B cell (primary cell): ENCODE measurements at regions not wholly inside any gene's neighbourhood (a gene's known extent, or its start where the extent isn't known, plus 50 kb on each side); places are given as distances from the start of the nearest gene placed in this dataset.

ENCODE experiments used
- ATAC-seq: fragments of 200-7000 bp; cut with Tn5 transposase; one replicate; pipeline ENCODE4 v1.10.0; 2021; ENCODE audit warnings: low read depth, mild to moderate bottlenecking, moderate number of reproducible peaks, moderate library complexity
- CTCF ChIA-PET: fragments of 350-600 bp; sonication (Branson Sonifier 250); formaldehyde crosslinking; loops from one replicate; lab custom pipeline; 2021; ENCODE audit warnings: antibody characterized with exemption, inconsistent platforms; lab: Charles Lee
- POLR2A ChIA-PET: fragments of 350-600 bp; sonication (Branson Sonifier 250); formaldehyde crosslinking; loops from one replicate; lab custom pipeline; 2021; ENCODE audit warnings: antibody characterized with exemption; lab: Charles Lee
- DNase-seq: peaks from one replicate; pipeline ENCODE4 v3.0.0; 2013
- H2AFZ ChIP-seq: 2 replicates; pipeline ENCODE4 v1.6.1; 2012; ENCODE audit warnings: mild to moderate bottlenecking, low read depth, low read length; ENCODE audit not compliant: insufficient read depth, poor library complexity, severe bottlenecking
- H3K27ac ChIP-seq, 2 donors: 1 replicate in 1 of 2; 2 replicates in 1 of 2; pipeline ENCODE4 v1.5.1; 2012 to 2013; ENCODE audit warnings: low read length in 2 of 2, mild to moderate bottlenecking in 2 of 2, moderate library complexity in 1 of 2
- H3K27me3 ChIP-seq, 4 experiments: fragments of 200-600 bp in 1 of 4; sonication (generic) in 1 of 4; replicated peaks in 1 of 4; 1 replicate in 2 of 4; 2 replicates in 2 of 4; pipeline versions ENCODE4 v1.6.1 to v1.7.0; 2013 to 2016; ENCODE audit warnings: low read length in 3 of 4, mild to moderate bottlenecking in 2 of 4, mixed read lengths in 1 of 4, moderate library complexity in 1 of 4; ENCODE audit not compliant: insufficient read depth in 4 of 4, control insufficient read depth in 3 of 4; ENCODE audit errors: control extremely low read depth in 1 of 4
- H3K36me3 ChIP-seq, 2 experiments: replicated peaks in 1 of 2; 1 replicate in 1 of 2; 2 replicates in 1 of 2; pipeline versions ENCODE4 v1.6.1 to v1.7.1; 2013; ENCODE audit warnings: low read length in 1 of 2; ENCODE audit not compliant: insufficient read depth in 2 of 2, control insufficient read depth in 1 of 2; ENCODE audit errors: control extremely low read depth in 1 of 2, extremely low read depth in 1 of 2
- H3K4me1 ChIP-seq, 2 donors: fragments of 200-600 bp in 1 of 2; sonication (generic) in 1 of 2; 1 replicate in 1 of 2; 2 replicates in 1 of 2; pipeline versions ENCODE4 v1.5.1 to v1.6.1; 2013 to 2017; ENCODE audit warnings: low read length in 2 of 2; ENCODE audit not compliant: control insufficient read depth in 2 of 2, insufficient read depth in 2 of 2
- H3K4me2 ChIP-seq: replicated peaks from 2 replicates; pipeline ENCODE3; 2012; ENCODE audit warnings: mild to moderate bottlenecking, low read depth, low read length; ENCODE audit not compliant: poor library complexity, severe bottlenecking
- H3K4me3 ChIP-seq, 5 experiments: fragments of 200-600 bp in 1 of 5; sonication (generic) in 1 of 5; 1 replicate in 3 of 5; 2 replicates in 2 of 5; pipeline versions ENCODE4 v1.5.1 to v1.7.0; 2011 to 2016; ENCODE audit warnings: low read length in 4 of 5, mild to moderate bottlenecking in 4 of 5, low read depth in 2 of 5, control low read depth in 1 of 5, moderate library complexity in 1 of 5; ENCODE audit not compliant: insufficient read depth in 1 of 5; ENCODE audit errors: control extremely low read depth in 1 of 5, extremely low read depth in 1 of 5
- H3K79me2 ChIP-seq: fragments of 200-600 bp; sonication (generic); one replicate; pipeline ENCODE4 v1.6.0; 2016; ENCODE audit warnings: low read length; ENCODE audit not compliant: control insufficient read depth, insufficient read depth
- H3K9ac ChIP-seq: fragments of 200-600 bp; sonication (generic); 2 replicates; pipeline ENCODE4 v1.6.1; 2017; ENCODE audit warnings: mild to moderate bottlenecking, low read length, moderate library complexity
- H3K9me3 ChIP-seq, 3 donors: one replicate each; pipeline versions ENCODE4 v1.6.1 to v1.7.1; 2013; ENCODE audit warnings: low read length in 2 of 3; ENCODE audit not compliant: control insufficient read depth in 2 of 3, insufficient read depth in 1 of 3; ENCODE audit errors: control extremely low read depth in 1 of 3
- H4K20me1 ChIP-seq: 2 replicates; pipeline ENCODE4 v1.6.0; 2012; ENCODE audit warnings: mild to moderate bottlenecking, low read length; ENCODE audit not compliant: insufficient read depth, control insufficient read depth, poor library complexity, severe bottlenecking
- H3K27ac Mint-ChIP-seq: one replicate; pipeline ENCODE4 v1.8.0; 2021; ENCODE audit warnings: mixed read lengths
- H3K27me3 Mint-ChIP-seq: one replicate; pipeline ENCODE4 v1.8.0; 2021; ENCODE audit warnings: mixed read lengths
- H3K4me1 Mint-ChIP-seq: one replicate; pipeline ENCODE4 v1.8.0; 2021; ENCODE audit warnings: mixed read lengths
- H3K4me3 Mint-ChIP-seq: one replicate; pipeline ENCODE4 v1.8.0; 2021; ENCODE audit warnings: mixed read lengths
- H3K9me3 Mint-ChIP-seq: one replicate; pipeline ENCODE4 v1.8.0; 2022; ENCODE audit warnings: mixed read lengths; ENCODE audit not compliant: insufficient read depth
- CTCF ChIP-seq: fragments of 200-600 bp; IDR thresholded peaks from one replicate; pipeline ENCODE4 v1.8.0; 2022; ENCODE audit warnings: antibody characterized with exemption, mild to moderate bottlenecking
- EZH2 ChIP-seq: IDR thresholded peaks from 2 replicates; pipeline ENCODE4 v1.6.1; 2012; ENCODE audit warnings: borderline replicate concordance, low read depth, mild to moderate bottlenecking, moderate library complexity, low read length; ENCODE audit not compliant: insufficient read depth, poor library complexity, severe bottlenecking
- WGBS: methylation state at CpG from one replicate; pipeline ENCODE4 v1.1.5; 2013; ENCODE audit warnings: missing lambda C conversion rate; ENCODE audit not compliant: insufficient coverage; 5-methylcytosine and 5-hydroxymethylcytosine counted together
- intact Hi-C: fragments of 100-400 bp; cut with micrococcal nuclease; formaldehyde crosslinking; loops from one replicate; pipeline ENCODE4 v1.10.0; 2022

- CTCF ChIA-PET: interaction anchor here (0.7 to 6.6 kb wide), 8 partner anchors 183 to 578 kb away, joined by 3 to 88 read pairs (median 4); no protein-coding TSS in a partner anchor
- Histone ChIP-seq H3K27me3 (no peaks in the 10 kb centered on the region), H4K20me1 (no peaks in the 10 kb centered on the region), H3K4me1 (peaks cover 17 to 22% of the 10 kb centered on the region in 2 donors), H3K9ac (no peak overlapping the region), H3K36me3 (no peaks in the 10 kb centered on the region), H3K9me3 (no peaks in the 10 kb centered on the region), H3K4me2 (no peak overlapping the region), H2AFZ (no peak overlapping the region), H3K79me2 (no peaks in the 10 kb centered on the region), H3K27ac (no peak overlapping the region), H3K4me3 (no peak overlapping the region)
- TF ChIP-seq CTCF: no peak
- no peak for TF ChIP-seq EZH2
- Mint-ChIP-seq H3K27me3 (peaks cover 15% of the 10 kb centered on the region), H3K4me3 (no peak overlapping the region), H3K4me1 (peaks cover 17% of the 10 kb centered on the region), H3K27ac (no peak overlapping the region), H3K9me3 (no peaks in the 10 kb centered on the region)
- WGBS: 100% methylated on average over 1 of the region's 5 CpGs
- ATAC-seq: no peak
- POLR2A ChIA-PET: no interaction called here
- intact Hi-C loops: no loop called here
- DNase-seq: no peak
These were observed 96.2 kb upstream of the STK39 start for GRCh38 chr2:168343586-168343985.

- H3K9me3 ChIP-seq: no peaks in the 10 kb centered on the region
- ChIA-PET POLR2A (no interaction called here), CTCF (interaction anchor here (0.7 to 6.6 kb wide), 12 partner anchors 12 to 581 kb away, joined by 3 to 88 read pairs (median 4); no protein-coding TSS in a partner anchor)
- Mint-ChIP-seq H3K27ac (no peak overlapping the region), H3K4me3 (no peak overlapping the region), H3K9me3 (no peaks in the 10 kb centered on the region), H3K4me1 (peaks cover 17% of the 10 kb centered on the region), H3K27me3 (peaks cover 14% of the 10 kb centered on the region)
- ATAC-seq: no peak
- no peak overlapping the region for H3K9ac ChIP-seq
- H4K20me1 ChIP-seq: no peaks in the 10 kb centered on the region
- H3K4me3 ChIP-seq: no peak overlapping the region
- peaks cover 17 to 22% of the 10 kb centered on the region in 2 donors for H3K4me1 ChIP-seq
- H3K36me3 ChIP-seq: no peaks in the 10 kb centered on the region
- intact Hi-C loops: no loop called here
- no peak for DNase-seq
- H2AFZ ChIP-seq: no peak overlapping the region
- no peak overlapping the region for H3K4me2 ChIP-seq
- TF ChIP-seq EZH2: no peak
- TF ChIP-seq CTCF: no peak
- H3K27me3 ChIP-seq: no peaks in the 10 kb centered on the region
- H3K27ac ChIP-seq: no peak overlapping the region
- no peaks in the 10 kb centered on the region for H3K79me2 ChIP-seq
- 100% methylated on average over 1 of the region's 5 CpGs for WGBS
These were observed 97.3 kb upstream of the STK39 start for GRCh38 chr2:168344706-168345105.
